NCI-H748 (cell line): ENCODE measurements at regions not wholly inside any gene's neighbourhood (a gene's known extent, or its start where the extent isn't known, plus 50 kb on each side); places are given as distances from the start of the nearest gene placed in this dataset.

ENCODE experiments used
- DNase-seq: peaks from one replicate; lab custom pipeline; 2025; ENCODE audit not compliant: unreplicated experiment; lab: John Stamatoyannopoulos, UW

DNA sequence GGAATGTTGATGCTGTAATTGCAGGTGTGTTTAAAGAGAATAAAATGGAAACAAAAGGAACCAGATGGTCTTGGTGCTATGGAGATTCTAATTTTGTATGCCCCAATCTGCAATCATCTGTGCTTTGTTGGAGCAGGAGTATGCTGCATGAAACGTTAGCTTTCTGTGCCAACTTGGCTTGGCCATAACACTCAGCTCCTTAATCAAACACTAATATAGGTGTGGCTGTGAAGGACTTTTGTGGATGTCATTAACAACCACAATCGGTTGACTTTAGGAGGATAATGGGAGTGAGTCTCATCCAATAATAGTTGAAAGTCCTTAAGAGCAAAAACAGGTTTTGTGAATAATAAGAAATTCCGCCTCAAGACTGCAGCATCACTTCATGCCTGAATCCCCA is 399.2 kb downstream of the NLGN4X start:
- peak; percentile 79 for DNase-seq

DNA sequence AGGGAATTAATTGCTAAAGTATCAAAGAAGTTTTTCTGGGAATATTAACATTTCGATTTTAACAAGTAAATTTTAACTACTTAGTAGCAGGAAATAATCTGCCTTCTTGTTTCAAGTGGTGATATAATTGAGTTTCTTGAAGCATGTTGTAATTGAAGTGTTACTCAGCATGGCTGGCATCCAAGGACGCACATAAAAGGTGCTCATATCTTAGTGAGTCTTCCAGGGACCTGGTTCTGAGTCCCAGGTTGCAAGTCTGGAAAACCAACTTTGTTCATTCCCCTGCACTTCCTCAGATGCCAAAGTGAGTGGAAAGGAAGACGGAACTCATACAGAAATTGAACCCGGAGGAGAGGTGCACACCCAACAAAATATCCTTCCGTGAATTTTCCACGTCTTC is 399.6 kb downstream of the NLGN4X start:
- no peak for DNase-seq

DNA sequence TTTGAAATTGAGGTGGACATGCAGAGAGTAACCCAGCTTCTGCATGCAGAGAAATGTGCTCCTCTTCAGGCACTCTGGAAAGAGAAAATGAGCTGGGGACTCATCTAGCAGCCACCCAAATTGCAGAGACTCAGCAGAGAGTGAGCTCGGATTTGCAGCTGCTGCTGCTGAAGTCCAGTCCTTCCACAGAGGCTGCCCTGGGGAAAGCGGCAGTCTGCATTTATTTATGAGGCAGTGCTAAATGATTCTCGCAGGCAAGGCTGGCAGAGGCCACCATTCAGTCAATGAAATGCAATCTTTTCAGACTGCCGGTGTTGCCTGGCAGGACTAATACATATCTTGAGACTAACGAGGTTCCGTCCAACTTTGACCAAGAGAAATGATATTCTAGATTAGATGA is 404.8 kb downstream of the NLGN4X start:
- DNase-seq: peak; percentile 70

DNA sequence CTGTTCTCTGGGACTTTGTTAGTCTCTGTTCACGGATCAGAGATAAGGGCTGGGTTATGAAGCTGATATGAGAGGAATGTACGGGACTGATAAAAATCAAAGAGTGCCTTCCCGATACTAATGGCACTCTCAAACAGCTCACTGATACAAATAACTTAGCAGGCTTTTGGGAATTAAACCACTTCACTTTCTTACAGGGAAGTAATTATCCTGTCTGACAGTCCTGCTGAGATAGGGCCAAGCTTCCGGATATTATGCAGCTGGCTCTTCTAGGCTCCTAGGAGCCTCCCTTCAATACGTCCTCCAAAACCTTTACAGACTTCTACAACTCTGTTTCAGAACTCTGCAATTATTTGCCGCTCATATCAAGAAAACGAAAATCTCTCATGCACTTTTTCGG is 418.0 kb downstream of the NLGN4X start:
- DNase-seq: peak; percentile 3

DNA sequence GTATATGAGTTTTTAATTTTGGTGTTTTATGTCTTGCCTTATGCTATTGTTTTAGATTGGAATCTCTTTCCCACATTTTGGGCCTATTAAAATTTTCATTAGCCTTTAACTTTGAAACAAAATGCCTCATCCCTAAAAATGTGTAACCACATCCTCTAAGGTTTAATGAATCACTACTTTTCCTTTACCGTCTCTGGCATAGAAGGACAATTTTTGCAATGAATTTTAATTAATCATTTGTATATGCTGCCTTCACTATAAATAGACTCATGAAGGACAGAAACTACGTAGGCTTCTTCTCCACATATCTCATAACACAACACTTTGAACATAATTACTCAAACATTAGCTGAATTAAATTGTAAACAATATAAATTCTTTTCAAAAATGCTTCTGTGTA is 421.5 kb downstream of the NLGN4X start:
- DNase-seq: no peak

DNA sequence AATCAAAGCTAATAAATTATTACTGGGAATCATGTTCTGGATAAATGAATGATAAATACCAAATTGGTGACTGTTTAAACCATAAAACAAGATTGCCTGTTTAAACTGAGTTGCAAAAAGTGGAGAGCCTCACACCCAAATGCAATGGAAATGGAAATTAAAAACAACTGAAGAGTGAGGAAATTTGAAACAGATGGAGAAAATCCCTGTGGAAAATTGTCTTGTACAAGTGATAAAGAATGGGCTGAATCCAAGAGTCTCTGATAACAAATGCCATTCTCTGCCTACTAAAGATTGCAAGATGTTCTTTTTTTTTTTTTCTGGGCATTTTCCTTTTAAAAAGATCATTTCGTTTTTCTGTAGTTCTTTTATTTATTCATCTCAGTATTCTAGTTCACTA is 426.3 kb downstream of the NLGN4X start:
- no peak for DNase-seq

DNA sequence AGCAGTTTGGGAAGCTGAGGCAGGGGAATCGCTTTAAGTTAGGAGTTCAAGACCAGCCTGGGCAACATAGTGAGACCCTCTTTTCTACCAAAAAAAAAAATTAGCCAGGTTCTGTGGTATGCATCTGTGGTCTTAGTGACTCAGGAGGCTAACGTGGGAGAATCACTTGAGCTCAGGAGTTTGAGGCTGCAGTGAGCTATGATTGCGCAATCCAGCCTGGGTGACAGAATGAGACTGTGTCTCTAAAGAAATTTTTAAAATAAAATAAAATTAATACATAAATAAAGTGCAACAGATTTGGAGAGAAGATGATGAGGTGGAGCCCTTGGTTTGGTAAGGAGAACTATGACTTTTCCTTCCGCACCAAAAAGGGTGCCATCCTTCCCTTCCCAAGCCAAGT is 436.9 kb downstream of the NLGN4X start:
- DNase-seq: no peak

DNA sequence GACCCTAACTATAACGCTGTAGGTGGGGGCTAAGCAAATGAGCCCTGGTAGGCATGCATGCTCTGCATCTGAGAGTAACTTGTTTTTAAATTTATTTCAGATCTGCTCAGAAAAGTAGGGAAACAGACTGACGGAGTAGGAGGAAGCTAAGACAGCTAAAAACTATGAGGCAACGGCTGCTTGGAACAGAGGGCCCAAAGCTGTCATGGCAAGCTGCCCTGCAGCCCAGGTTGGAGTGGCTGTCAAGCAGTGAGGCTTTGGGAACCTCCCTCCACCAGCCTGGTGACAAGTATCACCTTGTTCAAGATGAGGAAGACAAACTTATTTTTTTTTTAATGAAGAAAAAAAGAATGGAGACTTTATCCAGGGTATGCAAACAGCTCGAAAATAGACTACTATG is 439.8 kb downstream of the NLGN4X start:
- no peak for DNase-seq

GRCh38 chrX:5780821-5781220 is 447.8 kb downstream of the NLGN4X start:
- no peak for DNase-seq

- no peak for DNase-seq
These were observed 452.7 kb downstream of the NLGN4X start for GRCh38 chrX:5775846-5776430.

DNA sequence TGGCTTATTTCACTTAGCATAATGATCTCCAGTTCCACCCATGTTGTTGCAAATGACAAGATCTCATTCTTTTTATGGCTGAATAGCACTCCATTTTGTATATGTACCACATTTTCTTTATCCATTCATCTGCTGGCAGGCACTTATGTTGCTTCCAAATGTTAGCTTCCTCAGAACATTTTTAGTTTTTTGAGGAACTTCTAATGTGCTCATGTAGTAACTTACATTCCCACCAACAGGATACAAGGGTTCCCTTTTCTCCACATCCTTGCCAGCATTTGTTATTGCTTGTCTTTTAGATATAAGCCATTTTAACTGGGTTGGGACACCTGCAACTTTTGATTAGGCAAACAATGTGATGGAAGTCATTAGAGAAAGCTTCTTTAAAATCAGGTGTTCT is 454.2 kb downstream of the NLGN4X start:
- DNase-seq: no peak

GRCh38 chrX:5771441-5771840 is 457.2 kb downstream of the NLGN4X start:
- DNase-seq: no peak

DNA sequence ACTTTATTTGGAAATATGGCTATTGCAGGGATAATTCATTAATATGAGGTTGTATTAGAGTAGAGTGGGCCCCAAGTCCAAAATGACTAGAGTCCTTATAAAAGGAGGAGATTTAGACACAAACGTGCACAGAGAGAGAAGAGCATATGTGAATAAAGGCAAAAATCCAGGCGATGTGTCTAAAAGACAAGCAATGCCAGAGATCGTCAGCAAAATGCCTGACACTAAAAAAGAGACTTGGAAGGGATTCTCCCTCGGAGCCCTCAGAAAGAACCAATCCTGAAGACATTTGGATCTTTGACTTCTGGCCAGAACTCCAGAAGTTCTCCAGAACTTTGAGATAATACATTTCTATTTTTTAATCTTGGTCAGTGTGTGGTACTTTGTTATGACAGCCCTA is 472.1 kb downstream of the NLGN4X start:
- no peak for DNase-seq

- no peak for DNase-seq
These were observed 475.4 kb downstream of the NLGN4X start for GRCh38 chrX:5753291-5753690.

DNA sequence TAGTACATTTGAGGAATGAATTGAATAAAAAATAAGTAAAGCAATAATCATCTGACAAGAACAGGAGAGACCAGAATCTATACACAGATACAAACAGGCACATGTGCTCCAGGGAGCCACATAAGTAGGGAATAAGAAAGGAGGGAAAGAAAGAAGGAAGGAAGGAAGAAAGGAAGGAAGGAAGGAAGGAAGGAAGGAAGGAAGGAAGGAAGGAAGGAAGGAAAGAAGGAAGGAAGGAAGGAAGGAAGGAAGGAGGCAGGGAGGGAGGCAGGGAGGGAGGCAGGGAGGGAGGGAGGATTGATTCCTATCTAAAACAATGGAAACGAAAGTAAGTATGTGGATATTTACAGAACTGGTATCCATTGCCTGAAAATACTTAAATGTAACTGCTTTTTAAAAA is 475.8 kb downstream of the NLGN4X start:
- DNase-seq: no peak

DNA sequence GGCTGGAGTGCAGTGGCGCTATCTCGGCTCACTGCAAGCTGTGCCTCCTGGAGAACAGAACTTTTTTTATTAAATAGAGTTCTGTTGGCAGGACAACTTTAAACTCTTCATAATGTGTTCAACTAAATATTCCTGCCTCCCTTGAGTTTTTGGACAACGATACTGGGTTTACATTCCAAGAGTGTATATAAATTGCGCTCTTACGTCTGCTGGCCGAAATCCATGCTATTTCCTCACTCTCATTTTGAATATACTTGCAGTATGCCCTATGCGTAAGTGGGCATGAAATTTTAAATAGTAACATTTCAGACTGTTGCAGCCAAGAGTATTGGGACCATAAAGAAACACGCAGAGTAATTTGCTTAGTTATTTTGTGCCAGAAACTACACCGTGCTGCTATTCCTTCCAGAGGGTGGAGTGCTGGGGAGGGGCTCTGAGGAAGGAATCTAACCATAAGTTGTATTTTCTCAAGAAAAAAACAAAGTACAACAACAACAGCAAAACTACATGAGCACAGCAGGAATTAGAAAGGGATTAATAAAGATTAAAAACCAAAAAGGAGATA is 480.0 kb downstream of the NLGN4X start:
- DNase-seq: no peak

GRCh38 chrX:5746231-5746630 is 482.4 kb downstream of the NLGN4X start:
- DNase-seq: no peak

DNA sequence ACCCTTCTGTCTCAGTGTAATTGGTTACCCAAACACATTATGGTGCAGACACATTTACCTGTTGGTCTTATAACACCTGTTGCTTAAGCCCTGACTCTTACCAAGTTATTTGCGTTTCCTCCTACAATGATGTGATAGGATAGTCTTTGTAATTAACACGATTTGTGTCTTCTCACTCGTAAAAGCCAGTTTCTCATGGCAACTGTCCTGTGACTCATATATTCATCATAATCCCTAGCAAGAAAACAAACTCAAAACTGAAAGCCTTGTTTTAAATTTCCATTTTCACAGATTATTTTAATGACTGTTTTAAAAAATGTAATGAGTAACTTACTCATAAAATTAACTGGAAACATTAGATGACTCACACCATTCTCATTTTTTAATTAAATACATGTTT is 495.2 kb downstream of the NLGN4X start:
- DNase-seq: no peak

GRCh38 chrX:5730556-5730955 is 498.1 kb downstream of the NLGN4X start:
- DNase-seq: no peak

GRCh38 chrX:5726224-5726623 is 502.4 kb downstream of the NLGN4X start:
- DNase-seq: no peak

DNA sequence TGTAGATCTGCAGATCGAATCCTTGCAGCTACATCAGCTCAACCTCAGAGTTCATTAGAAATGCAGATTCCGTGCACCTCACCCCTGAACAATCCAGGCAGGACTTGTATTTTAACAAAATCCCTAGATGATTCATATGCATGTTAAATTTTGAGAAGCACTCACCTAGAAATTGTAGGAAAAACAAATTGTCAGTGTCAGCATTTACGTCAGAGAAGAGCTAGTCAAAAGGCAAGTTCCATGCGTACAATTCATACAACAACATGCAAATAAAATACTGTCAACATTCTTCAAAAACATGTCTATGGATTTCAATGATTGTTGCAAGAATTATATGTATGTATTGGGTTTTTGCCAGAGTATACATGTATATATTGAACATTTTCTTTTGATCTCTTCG is 504.5 kb downstream of the NLGN4X start:
- no peak for DNase-seq

GRCh38 chrX:5718651-5719050 is 510.0 kb downstream of the NLGN4X start:
- DNase-seq: peak; percentile 35

GRCh38 chrX:5716666-5717065 is 512.0 kb downstream of the NLGN4X start:
- no peak for DNase-seq
